Activated naive CD4-positive, alpha-beta T cell treated with anti-CD3 and anti-CD28 coated beads for 36 hours (primary cell): ENCODE measurements at regions not wholly inside any gene's neighbourhood (a gene's known extent, or its start where the extent isn't known, plus 50 kb on each side); places are given as distances from the start of the nearest gene placed in this dataset.
"Not testable (repeated sequence)": the region's sequence is repeated elsewhere in the genome, so short reads cannot be mapped to it uniquely, and the experiment has no call there.

ENCODE experiments used
- CTCF ChIA-PET: fragments of 350-600 bp; sonication (Branson Sonifier 250); formaldehyde crosslinking; loops from one replicate; lab custom pipeline; 2021; ENCODE audit warnings: antibody characterized with exemption; lab: Charles Lee
- DNase-seq: peaks from one replicate; pipeline ENCODE4 v3.0.0-alpha.2; 2020
- H3K27ac Mint-ChIP-seq: one replicate; pipeline ENCODE4 v1.8.0; 2021; ENCODE audit warnings: mild to moderate bottlenecking, mixed read lengths
- H3K27me3 Mint-ChIP-seq: one replicate; pipeline ENCODE4 v1.8.0; 2021; ENCODE audit warnings: low read depth, mixed read lengths
- H3K36me3 Mint-ChIP-seq: one replicate; pipeline ENCODE4 v1.8.0; 2021; ENCODE audit warnings: low read depth, mixed read lengths
- H3K4me1 Mint-ChIP-seq: one replicate; pipeline ENCODE4 v1.8.0; 2021; ENCODE audit warnings: low read depth, mixed read lengths
- H3K4me3 Mint-ChIP-seq: one replicate; pipeline ENCODE4 v1.8.0; 2021; ENCODE audit warnings: mild to moderate bottlenecking, moderate library complexity, mixed read lengths
- H3K9me3 Mint-ChIP-seq: one replicate; pipeline ENCODE4 v1.8.0; 2021; ENCODE audit warnings: mixed read lengths
- intact Hi-C: fragments of 100-400 bp; cut with micrococcal nuclease; formaldehyde crosslinking; loops from one replicate; pipeline ENCODE4 v1.15.1; 2023

GRCh38 chr19:28605501-28606268 lies 607.3 kb downstream of the UQCRFS1 start:
- H3K4me3 Mint-ChIP-seq, result no peak overlapping the region
- CTCF ChIA-PET, result interaction anchor here (0.7 kb wide), 1 partner anchor 363 kb away, joined by 6 read pairs; no protein-coding TSS in a partner anchor
- H3K36me3 Mint-ChIP-seq, result no peaks in the 10 kb centered on the region
- DNase-seq, result no peak
- no peaks in the 10 kb centered on the region for H3K4me1 Mint-ChIP-seq
- intact Hi-C loops, result no loop called here
- no peaks in the 10 kb centered on the region for H3K27me3 Mint-ChIP-seq
- peaks cover 16% of the 10 kb centered on the region for H3K9me3 Mint-ChIP-seq
- H3K27ac Mint-ChIP-seq, result no peak overlapping the region

GRCh38 chr19:28603453-28603852 lies 609.5 kb downstream of the UQCRFS1 start:
- Mint-ChIP-seq H3K27me3 (no peaks in the 10 kb centered on the region), H3K27ac (no peak overlapping the region), H3K9me3 (peaks cover 16% of the 10 kb centered on the region), H3K4me3 (no peak overlapping the region), H3K4me1 (no peaks in the 10 kb centered on the region), H3K36me3 (no peaks in the 10 kb centered on the region)
- no peak for DNase-seq
- intact Hi-C loops, result no loop called here
- CTCF ChIA-PET, result no interaction called here

DNA sequence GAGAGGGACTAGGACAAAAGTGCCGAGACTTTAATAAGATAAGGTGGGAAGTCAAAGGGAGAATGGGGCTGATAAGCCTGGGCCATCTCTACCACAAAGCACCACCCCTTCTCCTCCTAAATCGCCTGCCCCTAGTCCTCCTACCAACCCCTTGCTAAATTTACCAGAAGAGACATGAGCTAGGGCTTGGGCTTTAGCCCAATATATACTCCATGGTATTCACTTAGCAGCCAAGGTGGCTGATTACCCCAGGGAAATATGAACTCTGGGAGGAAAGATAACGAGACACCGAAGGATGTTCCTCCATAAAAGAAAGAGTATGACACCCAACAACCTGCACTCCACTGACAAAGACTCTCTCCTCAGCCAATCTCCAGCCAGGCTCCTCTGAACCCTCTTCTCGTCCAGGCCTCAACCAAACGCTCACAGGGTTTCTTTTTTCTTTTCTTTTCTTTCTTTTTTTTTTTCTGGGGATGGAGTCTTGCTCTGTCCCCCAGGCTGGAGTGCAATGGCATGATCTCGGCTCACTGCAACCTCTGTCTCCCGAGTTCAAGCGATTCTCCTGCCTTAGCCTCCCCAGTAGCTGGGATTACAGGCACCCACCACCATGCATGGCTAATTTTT lies 610.2 kb downstream of the UQCRFS1 start:
- Mint-ChIP-seq H3K4me3 (no peak overlapping the region), H3K27me3 (no peaks in the 10 kb centered on the region), H3K9me3 (peaks cover 16% of the 10 kb centered on the region), H3K4me1 (no peaks in the 10 kb centered on the region), H3K36me3 (no peaks in the 10 kb centered on the region), H3K27ac (no peak overlapping the region)
- intact Hi-C loops, result no loop called here
- DNase-seq, result no peak
- CTCF ChIA-PET, result no interaction called here

- DNase-seq, result no peak
- Mint-ChIP-seq H3K4me3 (no peak overlapping the region), H3K27me3 (no peaks in the 10 kb centered on the region), H3K27ac (no peak overlapping the region), H3K4me1 (no peaks in the 10 kb centered on the region), H3K9me3 (peaks cover 13% of the 10 kb centered on the region), H3K36me3 (no peaks in the 10 kb centered on the region)
- intact Hi-C loops, result no loop called here
- CTCF ChIA-PET, result no interaction called here
Observed at GRCh38 chr19:28601723-28602440, 611.1 kb downstream of the UQCRFS1 start.

- no peak overlapping the region for H3K4me3 Mint-ChIP-seq
- H3K9me3 Mint-ChIP-seq, result no peaks in the 10 kb centered on the region
- H3K4me1 Mint-ChIP-seq, result no peaks in the 10 kb centered on the region
- intact Hi-C loops, result no loop called here
- H3K27ac Mint-ChIP-seq, result no peak overlapping the region
- H3K36me3 Mint-ChIP-seq, result no peaks in the 10 kb centered on the region
- CTCF ChIA-PET, result no interaction called here
- DNase-seq, result no peak
- no peaks in the 10 kb centered on the region for H3K27me3 Mint-ChIP-seq
Observed at GRCh38 chr19:28598861-28599260, 614.1 kb downstream of the UQCRFS1 start.

DNA sequence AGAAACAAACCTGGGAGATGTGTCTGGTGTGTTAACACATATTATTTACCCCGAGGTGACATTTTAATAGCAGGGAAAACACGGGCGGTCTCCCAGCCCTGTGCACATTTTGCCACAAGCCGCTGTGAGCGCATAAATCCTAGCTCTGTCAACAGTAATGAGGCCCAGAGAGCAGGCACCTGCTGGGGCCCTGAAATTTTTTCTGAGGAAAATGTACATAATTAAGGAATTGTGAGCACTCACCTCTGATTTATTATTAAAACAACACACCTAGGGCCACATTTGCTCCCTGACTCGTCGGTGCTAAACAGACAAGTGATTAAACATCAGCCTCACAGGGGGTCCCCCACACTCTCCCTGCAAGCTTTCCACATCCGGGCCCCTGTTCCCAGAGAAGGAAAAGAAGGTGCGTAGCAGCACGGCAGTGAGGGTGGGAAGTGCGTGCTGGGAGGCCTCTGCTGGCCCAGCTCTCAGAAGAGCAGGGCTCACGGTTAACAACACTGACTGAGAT lies 616.3 kb downstream of the UQCRFS1 start:
- no peaks in the 10 kb centered on the region for H3K9me3 Mint-ChIP-seq
- intact Hi-C loops, result no loop called here
- CTCF ChIA-PET, result no interaction called here
- H3K27ac Mint-ChIP-seq, result no peak overlapping the region
- no peak overlapping the region for H3K4me3 Mint-ChIP-seq
- no peaks in the 10 kb centered on the region for H3K27me3 Mint-ChIP-seq
- H3K36me3 Mint-ChIP-seq, result no peaks in the 10 kb centered on the region
- no peaks in the 10 kb centered on the region for H3K4me1 Mint-ChIP-seq
- DNase-seq, result no peak

DNA sequence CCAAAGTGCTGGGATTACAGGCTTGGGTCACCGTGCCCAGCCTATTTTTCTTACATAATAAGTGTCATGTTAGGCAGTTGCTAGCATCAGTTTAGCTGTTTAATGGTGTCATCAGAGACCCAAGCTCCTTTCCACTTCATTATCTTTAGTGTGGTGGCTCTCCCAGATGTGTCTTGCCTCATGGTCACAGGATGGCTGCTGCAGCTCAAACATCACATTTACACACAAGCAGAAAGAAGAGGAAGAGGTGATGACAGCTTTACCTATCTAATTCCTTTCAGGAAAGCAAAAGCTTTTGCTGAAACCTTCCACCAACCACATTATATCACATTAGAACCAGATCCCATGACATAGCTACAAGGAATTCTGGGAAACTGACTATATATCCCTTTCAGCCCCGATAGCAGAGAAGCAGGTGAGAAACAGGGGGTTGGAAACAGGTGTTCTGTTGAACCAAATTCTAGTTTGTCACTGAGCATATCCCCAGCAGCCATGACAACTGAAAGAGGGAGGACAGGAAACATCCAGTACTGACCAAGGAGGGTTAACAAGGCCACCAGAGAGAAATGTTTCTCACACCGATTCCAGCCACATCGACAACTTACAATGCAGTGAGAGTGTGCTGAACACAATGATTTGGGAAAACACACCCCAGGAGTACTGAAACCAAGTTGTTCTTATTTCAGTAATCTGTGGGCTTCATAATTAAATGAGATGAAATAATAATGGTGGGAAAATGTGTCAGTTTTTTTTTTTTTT lies 617.0 kb downstream of the UQCRFS1 start:
- no peaks in the 10 kb centered on the region for H3K4me1 Mint-ChIP-seq
- no peak for DNase-seq
- H3K36me3 Mint-ChIP-seq, result no peaks in the 10 kb centered on the region
- no peaks in the 10 kb centered on the region for H3K27me3 Mint-ChIP-seq
- CTCF ChIA-PET, result no interaction called here
- intact Hi-C loops, result no loop called here
- H3K27ac Mint-ChIP-seq, result no peak overlapping the region
- H3K4me3 Mint-ChIP-seq, result no peak overlapping the region
- no peaks in the 10 kb centered on the region for H3K9me3 Mint-ChIP-seq

DNA sequence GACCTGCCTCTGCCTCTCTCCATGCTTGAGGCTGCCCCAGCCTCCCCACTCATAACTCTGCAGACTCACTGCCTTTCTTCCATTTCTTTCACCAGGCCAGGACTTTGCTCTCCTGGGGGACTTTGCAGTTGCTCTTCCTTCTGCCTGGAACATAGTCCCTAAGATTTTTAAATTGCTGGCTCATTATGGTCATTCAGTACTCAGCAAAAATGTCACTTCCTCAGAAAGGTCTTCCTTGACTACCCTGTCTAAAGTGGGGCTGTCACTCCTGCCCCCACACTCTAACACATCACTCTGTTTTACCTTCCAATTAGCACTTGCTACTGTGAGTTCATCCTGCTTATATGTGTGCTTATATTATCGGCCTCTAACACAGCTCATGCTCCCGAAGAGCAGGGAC lies 618.2 kb downstream of the UQCRFS1 start:
- no peaks in the 10 kb centered on the region for H3K9me3 Mint-ChIP-seq
- CTCF ChIA-PET, result no interaction called here
- intact Hi-C loops, result no loop called here
- H3K27ac Mint-ChIP-seq, result no peak overlapping the region
- no peaks in the 10 kb centered on the region for H3K4me1 Mint-ChIP-seq
- H3K4me3 Mint-ChIP-seq, result no peak overlapping the region
- no peaks in the 10 kb centered on the region for H3K27me3 Mint-ChIP-seq
- no peak for DNase-seq
- no peaks in the 10 kb centered on the region for H3K36me3 Mint-ChIP-seq

DNA sequence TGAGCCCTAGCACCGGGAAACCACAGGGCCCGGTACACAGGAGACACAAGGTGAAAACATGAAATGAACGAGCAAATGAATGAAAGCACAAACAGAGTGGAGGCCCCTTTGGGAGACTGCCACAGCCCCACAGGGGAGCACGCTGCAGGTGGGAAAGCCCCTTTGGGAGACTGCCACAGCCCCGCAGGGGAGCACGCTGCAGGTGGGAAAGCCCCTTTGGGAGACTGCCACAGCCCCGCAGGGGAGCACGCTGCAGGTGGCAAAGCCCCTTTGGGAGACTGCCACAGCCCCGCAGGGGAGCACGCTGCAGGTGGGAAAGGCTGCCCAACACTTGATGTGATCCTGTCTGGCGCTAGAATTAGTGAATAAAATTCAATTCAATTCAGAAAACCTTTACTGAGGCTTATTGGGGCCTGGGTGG lies 623.0 kb downstream of the UQCRFS1 start:
- H3K27me3 Mint-ChIP-seq, H3K36me3 Mint-ChIP-seq, intact Hi-C loops, H3K27ac Mint-ChIP-seq, H3K4me1 Mint-ChIP-seq, DNase-seq, H3K9me3 Mint-ChIP-seq, CTCF ChIA-PET, H3K4me3 Mint-ChIP-seq: not testable (repeated sequence)

DNA sequence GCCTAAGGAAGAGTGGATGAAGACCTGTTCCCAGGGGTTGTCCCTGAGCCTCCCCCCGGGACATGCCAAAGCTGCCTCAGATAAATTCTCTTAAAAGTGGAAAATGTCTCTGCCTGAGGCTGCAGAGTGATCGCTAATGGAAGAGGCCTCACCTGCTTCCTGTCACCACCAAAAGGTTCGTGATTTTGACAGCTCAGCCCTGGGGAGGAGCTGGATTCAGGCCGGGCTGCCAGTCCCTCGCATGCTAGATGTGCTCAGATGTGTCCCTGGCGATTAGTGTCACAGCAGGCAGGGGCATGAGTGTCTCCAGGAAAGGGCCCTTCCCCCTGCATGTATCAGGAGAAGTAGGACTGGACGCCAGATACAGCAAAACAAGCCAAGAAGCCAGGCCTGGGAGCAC lies 626.5 kb downstream of the UQCRFS1 start:
- Mint-ChIP-seq H3K27ac (no peak overlapping the region), H3K36me3 (no peaks in the 10 kb centered on the region), H3K4me3 (no peak overlapping the region), H3K27me3 (peaks cover 2% of the 10 kb centered on the region), H3K4me1 (no peaks in the 10 kb centered on the region), H3K9me3 (no peaks in the 10 kb centered on the region)
- CTCF ChIA-PET, result no interaction called here
- intact Hi-C loops, result no loop called here
- DNase-seq, result no peak

- H3K4me3 Mint-ChIP-seq, result no peak overlapping the region
- H3K4me1 Mint-ChIP-seq, result no peaks in the 10 kb centered on the region
- CTCF ChIA-PET, result interaction anchor here (1.5 kb wide), 1 partner anchor 69 kb away, joined by 3 read pairs; no protein-coding TSS in a partner anchor
- no peak for DNase-seq
- no peak overlapping the region for H3K27ac Mint-ChIP-seq
- H3K36me3 Mint-ChIP-seq, result no peaks in the 10 kb centered on the region
- intact Hi-C loops, result no loop called here
- no peaks in the 10 kb centered on the region for H3K9me3 Mint-ChIP-seq
- peaks cover 2% of the 10 kb centered on the region for H3K27me3 Mint-ChIP-seq
Observed at GRCh38 chr19:28585796-28586195, 627.2 kb downstream of the UQCRFS1 start.

DNA sequence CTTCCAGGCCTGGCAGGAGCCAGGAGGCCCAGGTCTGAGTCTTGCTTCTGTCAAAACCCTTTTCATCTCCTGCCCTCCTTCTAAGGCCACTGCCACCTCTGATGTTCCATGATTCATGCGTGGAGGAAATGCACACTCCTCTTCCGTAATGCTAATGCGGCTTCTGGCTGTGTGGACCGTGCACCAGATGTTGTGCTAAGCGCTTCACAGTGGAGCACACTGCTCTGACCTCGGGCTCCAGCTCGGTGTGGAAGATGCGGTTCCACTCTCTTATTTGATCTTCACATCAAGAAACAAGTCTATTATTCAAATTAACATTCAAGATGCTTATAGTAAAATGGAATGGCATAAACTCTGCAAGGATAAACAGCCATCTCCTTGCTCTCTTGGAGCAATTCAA lies 629.2 kb downstream of the UQCRFS1 start:
- Mint-ChIP-seq H3K36me3 (no peaks in the 10 kb centered on the region), H3K27me3 (no peaks in the 10 kb centered on the region), H3K9me3 (no peaks in the 10 kb centered on the region), H3K27ac (no peak overlapping the region), H3K4me3 (no peak overlapping the region), H3K4me1 (no peaks in the 10 kb centered on the region)
- intact Hi-C loops, result no loop called here
- CTCF ChIA-PET, result interaction anchor here (0.7 kb wide), 1 partner anchor 294 kb away, joined by 3 read pairs; no protein-coding TSS in a partner anchor
- no peak for DNase-seq
